MCF 10A (cell line): ENCODE measurements at regions not wholly inside any gene's neighbourhood (a gene's known extent, or its start where the extent isn't known, plus 50 kb on each side); places are given as distances from the start of the nearest gene placed in this dataset.

ENCODE experiments used
- BruUV-seq: library from RNA; stranded (reverse); fragments of 400-500 nt; replicated peaks from 2 replicates; lab custom pipeline; 2021; lab: Mats Ljungman, UMichigan
- CTCF ChIA-PET: fragments of 300-600 bp; sonication (Branson Sonifier 250); formaldehyde crosslinking; extraction: SDS; loops from one replicate; lab custom pipeline; 2021; ENCODE audit warnings: antibody characterized with exemption, inconsistent platforms; lab: Yijun Ruan, JAX
- POLR2A ChIA-PET: fragments of 300-600, 350-650 bp; sonication (Branson Sonifier 250); formaldehyde crosslinking; extraction: SDS; loops from one replicate; lab custom pipeline; 2020; ENCODE audit warnings: antibody characterized with exemption, inconsistent platforms; lab: Yijun Ruan, JAX
- DNase-seq: peaks from one replicate; pipeline ENCODE4 v3.0.0-alpha.2; 2018; ENCODE audit not compliant: unreplicated experiment
- H3K27ac Mint-ChIP-seq: one replicate; pipeline ENCODE4 v1.8.0; 2022; ENCODE audit warnings: mild to moderate bottlenecking, low read depth, mixed read lengths; ENCODE audit not compliant: unreplicated experiment
- H3K27me3 Mint-ChIP-seq: one replicate; pipeline ENCODE4 v1.8.0; 2022; ENCODE audit warnings: mixed read lengths; ENCODE audit not compliant: insufficient read depth, unreplicated experiment
- H3K36me3 Mint-ChIP-seq: one replicate; pipeline ENCODE4 v1.8.0; 2022; ENCODE audit warnings: mild to moderate bottlenecking, moderate library complexity, mixed read lengths; ENCODE audit not compliant: insufficient read depth, unreplicated experiment
- H3K4me1 Mint-ChIP-seq: one replicate; pipeline ENCODE4 v1.8.0; 2022; ENCODE audit warnings: mixed read lengths; ENCODE audit not compliant: insufficient read depth, unreplicated experiment
- H3K4me3 Mint-ChIP-seq: one replicate; pipeline ENCODE4 v1.8.0; 2022; ENCODE audit warnings: mild to moderate bottlenecking, moderate library complexity, mixed read lengths; ENCODE audit not compliant: unreplicated experiment
- H3K9me3 Mint-ChIP-seq: one replicate; pipeline ENCODE4 v1.8.0; 2022; ENCODE audit warnings: mixed read lengths; ENCODE audit not compliant: unreplicated experiment
- CTCF ChIP-seq: fragments of 200-600 bp; IDR thresholded peaks from one replicate; pipeline ENCODE4 v1.8.0; 2022; ENCODE audit warnings: antibody characterized with exemption, mild to moderate bottlenecking; ENCODE audit not compliant: unreplicated experiment
- intact Hi-C: fragments of 100-400 bp; cut with micrococcal nuclease; formaldehyde crosslinking; loops from 2 replicates; pipeline ENCODE4 v1.14.1; 2022

GRCh38 chr14:22513066-22513812 is 75.8 kb downstream of the DAD1 start:
- intact Hi-C loops: no loop called here
- Mint-ChIP-seq H3K4me1 (peaks cover 1% of the 10 kb centered on the region), H3K9me3 (no peaks in the 10 kb centered on the region), H3K36me3 (no peaks in the 10 kb centered on the region), H3K27ac (no peak overlapping the region), H3K27me3 (no peaks in the 10 kb centered on the region), H3K4me3 (no peak overlapping the region)
- no TSS peak for BruUV-seq
- ChIA-PET POLR2A (interaction anchor here (0.7 kb wide), 1 partner anchor 1093 kb away, joined by 3 read pairs; no protein-coding TSS in a partner anchor), CTCF (interaction anchor here (0.9 to 1.1 kb wide), 2 partner anchors 12 to 44 kb away, joined by 3 to 4 read pairs; no protein-coding TSS in a partner anchor)
- DNase-seq: no peak
- no peak for TF ChIP-seq CTCF

- ChIA-PET POLR2A (no interaction called here), CTCF (interaction anchor here (0.8 kb wide), 1 partner anchor 116 kb away, joined by 3 read pairs; no protein-coding TSS in a partner anchor)
- intact Hi-C loops: no loop called here
- H3K4me1 Mint-ChIP-seq: no peaks in the 10 kb centered on the region
- H3K27ac Mint-ChIP-seq: no peak overlapping the region
- BruUV-seq: no TSS peak
- no peaks in the 10 kb centered on the region for H3K27me3 Mint-ChIP-seq
- no peak for DNase-seq
- H3K9me3 Mint-ChIP-seq: no peaks in the 10 kb centered on the region
- TF ChIP-seq CTCF: no peak
- H3K36me3 Mint-ChIP-seq: no peaks in the 10 kb centered on the region
- H3K4me3 Mint-ChIP-seq: no peak overlapping the region
Measured at GRCh38 chr14:22512106-22512814, 76.8 kb downstream of the DAD1 start.

- Mint-ChIP-seq H3K4me3 (no peak overlapping the region), H3K27me3 (no peaks in the 10 kb centered on the region), H3K27ac (no peak overlapping the region), H3K4me1 (no peaks in the 10 kb centered on the region), H3K36me3 (no peaks in the 10 kb centered on the region), H3K9me3 (no peaks in the 10 kb centered on the region)
- intact Hi-C loops: no loop called here
- CTCF ChIA-PET: interaction anchor here (0.5 to 1.4 kb wide), 6 partner anchors 12 to 476 kb away, joined by 3 to 4 read pairs (median 4); no protein-coding TSS in a partner anchor
- TF ChIP-seq CTCF: no peak
- POLR2A ChIA-PET: interaction anchor here (0.7 kb wide), 1 partner anchor 27 kb away, joined by 3 read pairs; no protein-coding TSS in a partner anchor
- DNase-seq: no peak
- BruUV-seq: no TSS peak
Measured at GRCh38 chr14:22510527-22511110, 78.4 kb downstream of the DAD1 start.
